HFFc6 (cell line): ENCODE measurements at regions not wholly inside any gene's neighbourhood (a gene's known extent, or its start where the extent isn't known, plus 50 kb on each side); places are given as distances from the start of the nearest gene placed in this dataset.
"Not testable (repeated sequence)": the region's sequence is repeated elsewhere in the genome, so short reads cannot be mapped to it uniquely, and the experiment has no call there.

Experiments used
- DNase-seq: peaks from one replicate; pipeline ENCODE4 v3.0.0-alpha.2; 2018
- H3K27ac Mint-ChIP-seq: 2 replicates; pipeline ENCODE4 v1.8.0; 2020; ENCODE audit warnings: mild to moderate bottlenecking, mixed read lengths
- H3K27me3 Mint-ChIP-seq: 2 replicates; pipeline ENCODE4 v1.8.0; 2021; ENCODE audit warnings: mild to moderate bottlenecking, moderate library complexity, mixed read lengths; ENCODE audit not compliant: insufficient read depth
- H3K36me3 Mint-ChIP-seq: 2 replicates; pipeline ENCODE4 v1.8.0; 2021; ENCODE audit warnings: low read depth, mixed read lengths
- H3K4me1 Mint-ChIP-seq: 2 replicates; pipeline ENCODE4 v1.8.0; 2020; ENCODE audit warnings: low read depth, mixed read lengths
- H3K4me3 Mint-ChIP-seq: 2 replicates; pipeline ENCODE4 v1.8.0; 2020; ENCODE audit warnings: mild to moderate bottlenecking, moderate library complexity, mixed read lengths
- H3K9me3 Mint-ChIP-seq: 2 replicates; pipeline ENCODE4 v1.8.0; 2020; ENCODE audit warnings: mild to moderate bottlenecking, mixed read lengths
- CTCF ChIP-seq: fragments of 200-600 bp; sonication (generic); IDR thresholded peaks from 2 replicates; pipeline ENCODE4 v1.5.0; 2021; ENCODE audit warnings: antibody characterized with exemption, mild to moderate bottlenecking

- no peak for DNase-seq
- Mint-ChIP-seq H3K4me3 (no peak overlapping the region), H3K27me3 (no peaks in the 10 kb centered on the region; the same call in 1 of the 2 replicates), H3K27ac (no peak overlapping the region), H3K36me3 (no peaks in the 10 kb centered on the region), H3K4me1 (no peaks in the 10 kb centered on the region), H3K9me3 (peaks cover 17% of the 10 kb centered on the region)
- no peak for TF ChIP-seq CTCF
Measured at GRCh38 chr18:75970212-75970611, 524.8 kb downstream of the ZNF516 start.

GRCh38 chr18:75966431-75966830, 528.6 kb downstream of the ZNF516 start:
- no peak overlapping the region for H3K4me3 Mint-ChIP-seq
- H3K27ac Mint-ChIP-seq, result no peak overlapping the region
- H3K36me3 Mint-ChIP-seq, result no peaks in the 10 kb centered on the region
- H3K9me3 Mint-ChIP-seq, result peaks cover 15% of the 10 kb centered on the region
- no peaks in the 10 kb centered on the region for H3K4me1 Mint-ChIP-seq
- DNase-seq, result no peak
- no peaks in the 10 kb centered on the region; the same call in 1 of the 2 replicates for H3K27me3 Mint-ChIP-seq
- no peak for TF ChIP-seq CTCF

DNA sequence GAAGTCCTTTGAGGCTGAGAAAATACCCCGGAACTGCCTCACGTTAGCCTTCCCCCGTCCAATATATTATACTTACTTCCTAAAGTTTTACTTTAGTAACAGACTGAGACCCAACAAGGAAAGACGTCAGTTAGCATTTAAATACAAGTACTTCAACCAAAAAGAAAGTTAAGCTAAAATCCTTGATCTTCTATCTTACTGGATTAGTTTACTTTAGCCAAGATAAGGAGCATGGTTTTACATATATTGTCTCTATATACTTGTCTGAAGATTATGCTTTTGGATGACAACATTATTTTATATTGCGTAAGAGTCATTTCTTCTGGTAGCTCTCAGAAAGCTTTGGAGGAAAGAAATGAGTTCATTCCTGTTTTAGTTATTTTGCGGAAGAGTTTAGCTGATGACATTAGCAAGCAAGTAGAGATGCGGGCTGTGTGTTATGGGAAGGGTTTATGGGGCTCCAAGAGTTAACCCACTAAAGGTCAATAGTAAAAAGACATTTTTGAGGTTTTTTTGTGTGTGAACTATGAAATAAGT, 532.9 kb downstream of the ZNF516 start:
- no peak for DNase-seq
- TF ChIP-seq CTCF, result no peak
- no peaks in the 10 kb centered on the region for H3K4me1 Mint-ChIP-seq
- H3K9me3 Mint-ChIP-seq, result peaks cover 15% of the 10 kb centered on the region
- no peaks in the 10 kb centered on the region for H3K27me3 Mint-ChIP-seq
- no peak overlapping the region for H3K27ac Mint-ChIP-seq
- no peaks in the 10 kb centered on the region for H3K36me3 Mint-ChIP-seq
- H3K4me3 Mint-ChIP-seq, result no peak overlapping the region

DNA sequence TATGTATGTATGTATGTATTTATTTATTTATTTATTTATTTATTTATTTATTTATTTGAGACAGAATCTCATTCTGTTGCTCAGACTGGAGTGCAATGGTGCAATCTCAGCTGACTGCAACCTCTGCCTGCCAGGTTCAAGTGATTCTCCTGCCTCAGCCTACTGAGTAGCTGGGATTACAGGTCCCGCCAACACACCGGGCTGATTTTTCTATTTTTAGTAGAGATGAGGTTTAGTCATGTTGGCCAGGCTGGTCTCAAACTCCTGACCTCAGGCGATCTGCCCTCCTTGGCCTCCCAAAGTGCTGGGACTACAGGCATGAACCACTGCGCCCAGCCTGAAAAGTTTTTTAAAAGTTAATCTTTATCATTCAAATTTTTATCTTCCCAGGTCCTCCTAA, 532.9 kb upstream of the SMIM21 start:
- DNase-seq, H3K36me3 Mint-ChIP-seq, H3K9me3 Mint-ChIP-seq, H3K27ac Mint-ChIP-seq, H3K27me3 Mint-ChIP-seq, H3K4me3 Mint-ChIP-seq, H3K4me1 Mint-ChIP-seq: not testable (repeated sequence)

DNA sequence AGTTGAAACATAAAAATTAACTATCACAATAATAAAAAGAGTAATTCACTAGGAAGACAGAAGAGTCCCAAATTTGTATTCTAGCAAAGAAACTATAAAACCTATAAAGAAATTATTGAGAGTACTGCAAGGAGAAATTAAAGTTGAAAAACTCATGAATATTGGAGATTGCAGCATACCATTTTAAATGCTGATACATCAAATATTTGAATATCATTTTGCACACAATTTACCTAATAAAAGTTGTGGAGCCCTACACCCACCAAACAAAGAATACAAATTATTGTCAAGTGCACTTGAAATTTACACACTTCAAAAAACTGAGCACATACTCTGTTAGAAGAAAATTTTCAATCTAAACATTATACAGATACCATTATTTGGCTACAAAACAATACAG, 531.6 kb upstream of the SMIM21 start:
- no peak overlapping the region for H3K27ac Mint-ChIP-seq
- no peak for DNase-seq
- no peaks in the 10 kb centered on the region; the same call in none of the 2 replicates for H3K9me3 Mint-ChIP-seq
- no peaks in the 10 kb centered on the region for H3K27me3 Mint-ChIP-seq
- H3K4me3 Mint-ChIP-seq, result no peak overlapping the region
- TF ChIP-seq CTCF, result no peak
- no peaks in the 10 kb centered on the region for H3K36me3 Mint-ChIP-seq
- no peaks in the 10 kb centered on the region for H3K4me1 Mint-ChIP-seq

- H3K4me3 Mint-ChIP-seq, result no peak overlapping the region
- H3K36me3 Mint-ChIP-seq, result no peaks in the 10 kb centered on the region
- no peaks in the 10 kb centered on the region for H3K4me1 Mint-ChIP-seq
- no peaks in the 10 kb centered on the region; the same call in none of the 2 replicates for H3K9me3 Mint-ChIP-seq
- DNase-seq, result no peak
- no peak overlapping the region for H3K27ac Mint-ChIP-seq
- no peaks in the 10 kb centered on the region for H3K27me3 Mint-ChIP-seq
- TF ChIP-seq CTCF, result peak; percentile 35; the same call in 1 of the 2 replicates
Measured at GRCh38 chr18:75958683-75959082, 531.2 kb upstream of the SMIM21 start.
